Endothelial cell of umbilical vein (primary cell): ENCODE measurements at regions not wholly inside any gene's neighbourhood (a gene's known extent, or its start where the extent isn't known, plus 50 kb on each side); places are given as distances from the start of the nearest gene placed in this dataset.

Source experiments
- BruUV-seq: library from RNA; stranded (reverse); fragments of 400-500 nt; replicated peaks from 2 replicates; lab custom pipeline; 2021; lab: Mats Ljungman, UMichigan
- CTCF ChIA-PET: fragments of 300-600, 350-600 bp; sonication (Branson Sonifier 250); formaldehyde crosslinking; loops from one replicate; lab custom pipeline; 2021; ENCODE audit warnings: antibody characterized with exemption, inconsistent platforms; lab: Charles Lee
- POLR2A ChIA-PET: fragments of 300-600, 350-600 bp; sonication (Branson Sonifier 250); formaldehyde crosslinking; loops from one replicate; lab custom pipeline; 2021; ENCODE audit warnings: antibody characterized with exemption, inconsistent platforms; lab: Charles Lee
- DNase-seq: peaks from one replicate; pipeline ENCODE4 v3.0.0-alpha.2; 2011; ENCODE audit warnings: low read depth, low spot score
- FAIRE-seq: peaks from 2 replicates; lab custom pipeline; 2011; peaks lifted over from hg19 to GRCh38; lab: Jason Lieb, UNC
- H2AFZ ChIP-seq: 2 replicates; pipeline ENCODE4 v1.6.0; 2012; ENCODE audit warnings: low read depth, low read length, control low read depth, inconsistent platforms
- H3K27ac ChIP-seq: 2 replicates; pipeline ENCODE4 v1.5.1; 2011; ENCODE audit warnings: low read depth, mild to moderate bottlenecking, control low read depth, low read length, moderate library complexity; ENCODE audit not compliant: insufficient read depth
- H3K27me3 ChIP-seq, 2 experiments: 2 replicates each; pipeline versions ENCODE4 v1.6.0 to v1.6.1; 2011; ENCODE audit warnings: low read length in 2 of 2, mixed read lengths in 1 of 2; ENCODE audit not compliant: control insufficient read depth in 2 of 2, insufficient read depth in 2 of 2
- H3K36me3 ChIP-seq, 2 experiments: 2 replicates in 1 of 2; 3 replicates in 1 of 2; pipeline ENCODE4 v1.5.1; 2011; ENCODE audit warnings: low read length in 2 of 2, mild to moderate bottlenecking in 1 of 2, moderate library complexity in 1 of 2; ENCODE audit not compliant: control insufficient read depth in 2 of 2, insufficient read depth in 2 of 2; ENCODE audit errors: extremely low read depth in 1 of 2
- H3K4me1 ChIP-seq: 3 replicates; pipeline ENCODE4 v1.5.1; 2011; ENCODE audit warnings: mild to moderate bottlenecking, low read length; ENCODE audit not compliant: control insufficient read depth, insufficient read depth; ENCODE audit errors: extremely low read depth
- H3K4me2 ChIP-seq: 2 replicates; pipeline ENCODE4 v1.6.1; 2011; ENCODE audit warnings: low read length, control low read depth, mixed read lengths; ENCODE audit not compliant: insufficient read depth
- H3K4me3 ChIP-seq, 3 experiments: fragments of 200-600 bp in 1 of 3; sonication (generic), shearing (Covaris generic) in 1 of 3; replicated peaks in 1 of 3; 2 replicates each; pipeline ENCODE4 v1.5.1; 2011 to 2016; ENCODE audit warnings: control low read depth in 3 of 3, low read length in 3 of 3, mild to moderate bottlenecking in 2 of 3, inconsistent platforms in 1 of 3, low read depth in 1 of 3, moderate library complexity in 1 of 3; ENCODE audit not compliant: insufficient read depth in 1 of 3
- H3K79me2 ChIP-seq: 2 replicates; pipeline ENCODE4 v1.6.0; 2012; ENCODE audit warnings: low read length, inconsistent platforms; ENCODE audit not compliant: control insufficient read depth, insufficient read depth
- H3K9ac ChIP-seq: replicated peaks from 2 replicates; pipeline ENCODE3; 2011; ENCODE audit warnings: low read length, control low read depth; ENCODE audit not compliant: insufficient read depth; ENCODE audit errors: extremely low read depth
- H3K9me1 ChIP-seq: replicated peaks from 3 replicates; pipeline ENCODE4 v1.6.0; 2011; ENCODE audit warnings: mild to moderate bottlenecking, low read length; ENCODE audit not compliant: control insufficient read depth, insufficient read depth; ENCODE audit errors: extremely low read depth
- H3K9me3 ChIP-seq: replicated peaks from 2 replicates; pipeline ENCODE4 v1.5.1; 2012; ENCODE audit warnings: low read length, inconsistent platforms; ENCODE audit not compliant: control insufficient read depth, insufficient read depth
- H4K20me1 ChIP-seq: replicated peaks from 2 replicates; pipeline ENCODE3; 2011; ENCODE audit warnings: mild to moderate bottlenecking, low read length; ENCODE audit not compliant: control insufficient read depth, insufficient read depth; ENCODE audit errors: extremely low read depth
- EZH2 ChIP-seq: IDR thresholded peaks from 2 replicates; pipeline ENCODE4 v1.6.1; 2012; ENCODE audit warnings: borderline replicate concordance, low read depth, mild to moderate bottlenecking, moderate library complexity, low read length, inconsistent platforms; ENCODE audit not compliant: severe bottlenecking
- FOS ChIP-seq: IDR thresholded peaks from 2 replicates; pipeline ENCODE4 v1.6.1; 2011; ENCODE audit warnings: mild to moderate bottlenecking, low read length, moderate library complexity, borderline replicate concordance; ENCODE audit not compliant: insufficient read depth
- GATA2 ChIP-seq: IDR thresholded peaks from 2 replicates; pipeline ENCODE4 v1.7.0; 2011; ENCODE audit warnings: low read depth, mild to moderate bottlenecking, moderate library complexity, mixed read lengths, low read length; ENCODE audit not compliant: insufficient read length, insufficient read depth
- JUN ChIP-seq: IDR thresholded peaks from 2 replicates; pipeline ENCODE4 v1.6.1; 2011; ENCODE audit warnings: borderline replicate concordance, low read depth; ENCODE audit not compliant: insufficient read length, insufficient read depth
- MYC ChIP-seq: IDR thresholded peaks from one replicate; pipeline ENCODE4 v1.6.1; 2011; ENCODE audit warnings: mild to moderate bottlenecking, low read depth, low read length
- POLR2A ChIP-seq: IDR thresholded peaks from 2 replicates; pipeline ENCODE4 v1.6.1; 2012; ENCODE audit warnings: low read depth, mild to moderate bottlenecking, control low read depth, low read length
- POLR2AphosphoS5 ChIP-seq: IDR thresholded peaks from 2 replicates; pipeline ENCODE4 v1.6.1; 2012; ENCODE audit warnings: low read depth, mild to moderate bottlenecking, control low read depth, low read length, moderate library complexity; ENCODE audit not compliant: insufficient read depth
- dilution Hi-C: fragments of 300-500 bp; cut with MboI; formaldehyde crosslinking; loops from one replicate; pipeline ENCODE4 v1.15.0; 2019; ENCODE audit warnings: low sequenced_read_pairs; ENCODE audit not compliant: extremely low pct_ligation_motif_present
- intact Hi-C: fragments of 100-400 bp; cut with micrococcal nuclease; formaldehyde crosslinking; loops from one replicate; pipeline ENCODE4 v1.10.0; 2022
- TF ChIP-seq, protein P1 (sequence below): IDR thresholded peaks from 2 replicates; pipeline ENCODE4 v1.6.1; 2011; ENCODE audit not compliant: insufficient read depth, insufficient read length
- TF ChIP-seq, protein P2 (sequence below), 2 donors: IDR thresholded peaks; 1 replicate in 1 of 2; 2 replicates in 1 of 2; pipeline ENCODE4 v1.5.1; 2011; ENCODE audit warnings: low read length in 2 of 2, mild to moderate bottlenecking in 2 of 2, moderate library complexity in 2 of 2, control low read depth in 1 of 2, inconsistent platforms in 1 of 2, low read depth in 1 of 2; ENCODE audit not compliant: insufficient read depth in 1 of 2; ENCODE audit errors: extremely low read depth in 1 of 2

DNA sequence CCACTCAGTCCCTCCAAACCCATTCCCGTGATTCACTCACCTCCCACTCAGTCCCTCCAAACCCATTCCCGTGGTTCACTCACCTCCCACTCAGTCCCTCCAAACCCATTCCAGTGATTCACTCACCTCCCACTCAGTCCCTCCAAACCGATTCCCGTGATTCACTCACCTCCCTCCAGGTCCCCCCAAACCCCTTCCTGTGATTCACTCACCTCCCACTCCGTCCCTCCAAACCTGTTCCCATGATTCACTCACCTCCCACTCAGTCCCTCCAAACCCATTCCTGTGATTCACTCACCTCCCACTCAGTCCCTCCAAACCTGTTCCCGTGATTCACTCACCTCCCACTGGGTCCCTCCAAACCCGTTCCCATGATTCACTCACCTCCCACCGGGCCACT, 639.6 kb downstream of the BRD1 start:
- dilution Hi-C loops, result no loop called here
- TF ChIP-seq MYC (no peak), GATA2 (no peak), POLR2A (no peak), POLR2AphosphoS5 (no peak), FOS (no peak), EZH2 (no peak), JUN (no peak)
- TF ChIP-seq, protein P1, sequence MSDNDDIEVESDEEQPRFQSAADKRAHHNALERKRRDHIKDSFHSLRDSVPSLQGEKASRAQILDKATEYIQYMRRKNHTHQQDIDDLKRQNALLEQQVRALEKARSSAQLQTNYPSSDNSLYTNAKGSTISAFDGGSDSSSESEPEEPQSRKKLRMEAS, result no peak
- TF ChIP-seq, protein P2, sequence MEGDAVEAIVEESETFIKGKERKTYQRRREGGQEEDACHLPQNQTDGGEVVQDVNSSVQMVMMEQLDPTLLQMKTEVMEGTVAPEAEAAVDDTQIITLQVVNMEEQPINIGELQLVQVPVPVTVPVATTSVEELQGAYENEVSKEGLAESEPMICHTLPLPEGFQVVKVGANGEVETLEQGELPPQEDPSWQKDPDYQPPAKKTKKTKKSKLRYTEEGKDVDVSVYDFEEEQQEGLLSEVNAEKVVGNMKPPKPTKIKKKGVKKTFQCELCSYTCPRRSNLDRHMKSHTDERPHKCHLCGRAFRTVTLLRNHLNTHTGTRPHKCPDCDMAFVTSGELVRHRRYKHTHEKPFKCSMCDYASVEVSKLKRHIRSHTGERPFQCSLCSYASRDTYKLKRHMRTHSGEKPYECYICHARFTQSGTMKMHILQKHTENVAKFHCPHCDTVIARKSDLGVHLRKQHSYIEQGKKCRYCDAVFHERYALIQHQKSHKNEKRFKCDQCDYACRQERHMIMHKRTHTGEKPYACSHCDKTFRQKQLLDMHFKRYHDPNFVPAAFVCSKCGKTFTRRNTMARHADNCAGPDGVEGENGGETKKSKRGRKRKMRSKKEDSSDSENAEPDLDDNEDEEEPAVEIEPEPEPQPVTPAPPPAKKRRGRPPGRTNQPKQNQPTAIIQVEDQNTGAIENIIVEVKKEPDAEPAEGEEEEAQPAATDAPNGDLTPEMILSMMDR (IDR thresholded peaks at IDR 0.05; ENCODE audit: extremely low read depth in 1 of 2, insufficient read depth in 1 of 2, low read depth in 1 of 2, low read length in 2 of 2), result no peak
- Histone ChIP-seq H3K9ac (no peak overlapping the region), H3K36me3 (no peaks in the 10 kb centered on the region), H3K27me3 (no peaks in the 10 kb centered on the region), H3K9me1 (no peaks in the 10 kb centered on the region), H4K20me1 (no peaks in the 10 kb centered on the region), H3K27ac (no peak overlapping the region), H2AFZ (no peak overlapping the region), H3K9me3 (peaks cover 16% of the 10 kb centered on the region), H3K79me2 (no peaks in the 10 kb centered on the region), H3K4me3 (no peak overlapping the region), H3K4me2 (no peak overlapping the region), H3K4me1 (no peaks in the 10 kb centered on the region)
- intact Hi-C loops, result no loop called here
- ChIA-PET CTCF (no interaction called here), POLR2A (no interaction called here)
- DNase-seq (no peak), FAIRE-seq (no peak)
- no TSS peak for BruUV-seq
